GM10266 (cell line): ENCODE measurements at regions not wholly inside any gene's neighbourhood (a gene's known extent, or its start where the extent isn't known, plus 50 kb on each side); places are given as distances from the start of the nearest gene placed in this dataset.

Experiments used
- DNase-seq: peaks from one replicate; pipeline ENCODE4 v3.0.0; 2012; ENCODE audit errors: extremely low spot score
- CTCF ChIP-seq: IDR thresholded peaks from 2 replicates; pipeline ENCODE4 v1.5.1; 2012; ENCODE audit warnings: mild to moderate bottlenecking, low read depth; ENCODE audit not compliant: control insufficient read depth, insufficient read depth; ENCODE audit errors: missing control alignments

- peak; percentile 17 for DNase-seq
- TF ChIP-seq CTCF, result peak; percentile 46
Observed at GRCh38 chr13:99658261-99658991, 157.2 kb downstream of the TM9SF2 start.

GRCh38 chr13:99657848-99658260, 156.6 kb downstream of the TM9SF2 start:
- peak; percentile 0 for TF ChIP-seq CTCF
- DNase-seq, result no peak

GRCh38 chr13:99656844-99657381, 155.6 kb downstream of the TM9SF2 start:
- no peak for DNase-seq
- TF ChIP-seq CTCF, result no peak

GRCh38 chr13:99656092-99656745, 154.9 kb downstream of the TM9SF2 start:
- peak; percentile 87 for TF ChIP-seq CTCF
- DNase-seq, result peak; percentile 70

GRCh38 chr13:99655351-99656091, 154.2 kb downstream of the TM9SF2 start:
- no peak for DNase-seq
- peak; percentile 5 for TF ChIP-seq CTCF

GRCh38 chr13:99654076-99654475, 152.8 kb downstream of the TM9SF2 start:
- no peak for TF ChIP-seq CTCF

More at GRCh38 chr13:99654076-99654475, 152.8 kb downstream of the TM9SF2 start:
- no peak for DNase-seq
